ENCODE measurements at regions not wholly inside any gene's neighbourhood (a gene's known extent, or its start where the extent isn't known, plus 50 kb on each side); places are given as distances from the start of the nearest gene placed in this dataset.

DNA sequence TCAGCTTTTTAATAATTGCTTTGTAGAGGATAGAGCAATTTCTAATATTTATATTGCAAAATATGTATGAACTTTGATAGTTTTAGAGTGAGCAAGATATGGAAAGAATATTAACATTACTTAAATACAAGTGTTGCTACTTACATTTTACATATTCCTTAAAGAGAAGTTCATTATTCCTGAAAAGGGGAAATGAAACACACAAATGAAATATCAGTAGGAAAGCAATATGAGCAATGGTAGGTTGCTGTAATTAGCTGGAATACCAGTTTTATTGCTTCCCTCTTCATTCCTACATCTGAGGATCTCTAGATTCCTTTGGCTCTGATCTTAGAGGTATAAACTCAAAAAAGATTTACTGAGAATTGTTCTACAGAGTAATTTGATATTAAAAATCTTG lies 414.1 kb downstream of the FAM170A start:
- TF ChIP-seq, protein P1, sequence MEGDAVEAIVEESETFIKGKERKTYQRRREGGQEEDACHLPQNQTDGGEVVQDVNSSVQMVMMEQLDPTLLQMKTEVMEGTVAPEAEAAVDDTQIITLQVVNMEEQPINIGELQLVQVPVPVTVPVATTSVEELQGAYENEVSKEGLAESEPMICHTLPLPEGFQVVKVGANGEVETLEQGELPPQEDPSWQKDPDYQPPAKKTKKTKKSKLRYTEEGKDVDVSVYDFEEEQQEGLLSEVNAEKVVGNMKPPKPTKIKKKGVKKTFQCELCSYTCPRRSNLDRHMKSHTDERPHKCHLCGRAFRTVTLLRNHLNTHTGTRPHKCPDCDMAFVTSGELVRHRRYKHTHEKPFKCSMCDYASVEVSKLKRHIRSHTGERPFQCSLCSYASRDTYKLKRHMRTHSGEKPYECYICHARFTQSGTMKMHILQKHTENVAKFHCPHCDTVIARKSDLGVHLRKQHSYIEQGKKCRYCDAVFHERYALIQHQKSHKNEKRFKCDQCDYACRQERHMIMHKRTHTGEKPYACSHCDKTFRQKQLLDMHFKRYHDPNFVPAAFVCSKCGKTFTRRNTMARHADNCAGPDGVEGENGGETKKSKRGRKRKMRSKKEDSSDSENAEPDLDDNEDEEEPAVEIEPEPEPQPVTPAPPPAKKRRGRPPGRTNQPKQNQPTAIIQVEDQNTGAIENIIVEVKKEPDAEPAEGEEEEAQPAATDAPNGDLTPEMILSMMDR (conservative IDR thresholded peaks at IDR 0.05) = no peak
- no peak for TF ChIP-seq ZFX (IDR thresholded peaks at IDR 0.05)

Measured in C4-2B (cell line).